DMS153 (cell line): ENCODE measurements at regions not wholly inside any gene's neighbourhood (a gene's known extent, or its start where the extent isn't known, plus 50 kb on each side); places are given as distances from the start of the nearest gene placed in this dataset.
"Not testable (repeated sequence)": the region's sequence is repeated elsewhere in the genome, so short reads cannot be mapped to it uniquely, and the experiment has no call there.

ENCODE experiments used
- DNase-seq: peaks from one replicate; lab custom pipeline; 2025; lab: John Stamatoyannopoulos, UW

GRCh38 chr16:16624367-16624766 is 245.4 kb downstream of the NPIPA7 start:
- not testable (repeated sequence) for DNase-seq

- DNase-seq = not testable (repeated sequence)
These were observed 246.2 kb downstream of the NPIPA7 start for GRCh38 chr16:16625140-16625539.

GRCh38 chr16:16627865-16628264 is 248.9 kb downstream of the NPIPA7 start:
- DNase-seq = not testable (repeated sequence)

- DNase-seq = not testable (repeated sequence)
These were observed 259.3 kb downstream of the NPIPA7 start for GRCh38 chr16:16638231-16638630.

GRCh38 chr16:16638714-16639113 is 259.8 kb downstream of the NPIPA7 start:
- not testable (repeated sequence) for DNase-seq

- DNase-seq = not testable (repeated sequence)
These were observed 264.9 kb downstream of the NPIPA7 start for GRCh38 chr16:16643828-16644227.

GRCh38 chr16:16648002-16648401 is 269.1 kb downstream of the NPIPA7 start:
- not testable (repeated sequence) for DNase-seq

- DNase-seq = not testable (repeated sequence)
These were observed 293.4 kb downstream of the NPIPA7 start for GRCh38 chr16:16672180-16672812.

GRCh38 chr16:16674820-16675219 is 295.9 kb downstream of the NPIPA7 start:
- not testable (repeated sequence) for DNase-seq

GRCh38 chr16:16721849-16722248 is 342.9 kb downstream of the NPIPA7 start:
- not testable (repeated sequence) for DNase-seq

GRCh38 chr16:16722666-16723065 is 343.7 kb downstream of the NPIPA7 start:
- DNase-seq = not testable (repeated sequence)

GRCh38 chr16:16723819-16724519 is 345.0 kb downstream of the NPIPA7 start:
- not testable (repeated sequence) for DNase-seq

GRCh38 chr16:16727048-16727447 is 348.1 kb downstream of the NPIPA7 start:
- not testable (repeated sequence) for DNase-seq

- DNase-seq = not testable (repeated sequence)
These were observed 363.6 kb downstream of the NPIPA7 start for GRCh38 chr16:16742573-16742972.

GRCh38 chr16:16754992-16755667 is 376.2 kb downstream of the NPIPA7 start:
- DNase-seq = not testable (repeated sequence)

GRCh38 chr16:16763449-16763848 is 384.5 kb downstream of the NPIPA7 start:
- no peak for DNase-seq

GRCh38 chr16:16770717-16771116 is 391.8 kb downstream of the NPIPA7 start:
- not testable (repeated sequence) for DNase-seq

GRCh38 chr16:16774389-16774788 is 395.4 kb downstream of the NPIPA7 start:
- DNase-seq = no peak

GRCh38 chr16:16778332-16778731 is 399.4 kb downstream of the NPIPA7 start:
- DNase-seq = no peak

GRCh38 chr16:16780588-16780987 is 401.6 kb downstream of the NPIPA7 start:
- no peak for DNase-seq

- no peak for DNase-seq
These were observed 403.2 kb downstream of the NPIPA7 start for GRCh38 chr16:16782153-16782552.

- no peak for DNase-seq
These were observed 409.1 kb downstream of the NPIPA7 start for GRCh38 chr16:16788004-16788403.

GRCh38 chr16:16790597-16790996 is 411.7 kb downstream of the NPIPA7 start:
- no peak for DNase-seq
